ENCODE measurements at regions not wholly inside any gene's neighbourhood (a gene's known extent, or its start where the extent isn't known, plus 50 kb on each side); places are given as distances from the start of the nearest gene placed in this dataset.

DNA sequence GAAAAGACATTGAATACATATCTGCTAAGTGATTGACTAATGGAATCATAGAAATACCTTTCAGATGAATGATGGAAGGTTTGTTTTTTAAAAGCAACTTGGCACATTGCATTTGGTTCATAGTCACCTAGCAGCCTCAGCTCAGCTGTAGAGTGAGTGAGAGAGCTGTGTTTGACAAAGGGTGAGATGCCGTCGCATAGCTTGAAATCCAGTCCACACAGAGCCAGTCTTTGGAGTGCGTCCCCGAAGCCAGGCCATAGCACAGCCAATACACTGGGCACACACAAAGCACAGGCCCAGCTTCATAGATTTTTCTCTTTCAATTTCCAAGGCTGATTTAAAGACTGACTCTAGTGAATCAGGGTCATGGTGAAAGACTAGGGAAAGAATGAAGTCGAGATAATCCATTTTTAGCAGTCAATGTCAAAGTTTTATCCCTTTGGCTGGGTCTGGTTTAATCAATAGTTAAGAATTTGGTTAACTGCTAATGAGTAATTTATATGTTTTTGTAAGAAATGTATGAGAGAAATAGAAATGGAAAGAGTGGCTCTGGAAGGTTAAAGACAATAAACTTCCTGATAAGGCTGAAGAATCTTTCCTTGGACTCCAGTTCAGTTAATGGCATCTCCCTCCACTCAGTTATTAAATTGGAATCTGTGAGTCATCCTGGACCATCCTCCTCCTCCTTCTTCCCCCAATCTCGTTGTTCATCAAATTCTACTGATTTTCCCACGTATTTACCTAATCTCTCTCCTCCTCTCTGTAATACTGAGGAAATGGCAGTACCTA is 101.2 kb upstream of the IRF2BP2 start:
- Histone ChIP-seq H3K4me3 (no peak overlapping the region), H3K9me3 (no peaks in the 10 kb centered on the region), H3K27ac (no peak overlapping the region), H3K4me1 (peaks cover 0 to 5% of the 10 kb centered on the region in 2 donors), H3K36me3 (no peaks in the 10 kb centered on the region), H3K27me3 (no peaks in the 10 kb centered on the region)
- no peak for TF ChIP-seq CTCF (IDR thresholded peaks at IDR 0.05)
- intact Hi-C loops (cut with DNase I; ENCODE audit: low total_unique reads) = no loop called here
- DNase-seq = no peak

DNA sequence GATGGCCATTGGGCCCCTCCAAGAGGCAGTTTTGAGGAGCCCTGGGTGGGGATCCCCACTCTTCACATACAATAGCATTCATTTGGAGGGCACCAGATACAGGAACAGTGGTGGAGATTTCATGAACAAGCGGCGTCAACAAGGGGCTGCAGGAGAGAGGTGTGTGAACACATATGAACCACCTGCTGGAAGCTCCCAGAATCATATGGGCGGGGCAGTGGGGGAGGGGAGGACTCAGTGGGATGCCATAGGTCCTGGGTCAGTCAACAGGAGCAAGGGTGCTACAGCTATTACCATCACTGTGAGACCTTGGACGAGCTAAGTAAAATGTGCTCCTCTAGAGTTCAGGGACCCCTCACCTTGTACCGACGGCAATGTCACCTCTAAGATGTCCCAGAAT is 100.4 kb upstream of the IRF2BP2 start:
- no peak for DNase-seq
- no peaks in the 10 kb centered on the region for H3K27me3 ChIP-seq

DNA sequence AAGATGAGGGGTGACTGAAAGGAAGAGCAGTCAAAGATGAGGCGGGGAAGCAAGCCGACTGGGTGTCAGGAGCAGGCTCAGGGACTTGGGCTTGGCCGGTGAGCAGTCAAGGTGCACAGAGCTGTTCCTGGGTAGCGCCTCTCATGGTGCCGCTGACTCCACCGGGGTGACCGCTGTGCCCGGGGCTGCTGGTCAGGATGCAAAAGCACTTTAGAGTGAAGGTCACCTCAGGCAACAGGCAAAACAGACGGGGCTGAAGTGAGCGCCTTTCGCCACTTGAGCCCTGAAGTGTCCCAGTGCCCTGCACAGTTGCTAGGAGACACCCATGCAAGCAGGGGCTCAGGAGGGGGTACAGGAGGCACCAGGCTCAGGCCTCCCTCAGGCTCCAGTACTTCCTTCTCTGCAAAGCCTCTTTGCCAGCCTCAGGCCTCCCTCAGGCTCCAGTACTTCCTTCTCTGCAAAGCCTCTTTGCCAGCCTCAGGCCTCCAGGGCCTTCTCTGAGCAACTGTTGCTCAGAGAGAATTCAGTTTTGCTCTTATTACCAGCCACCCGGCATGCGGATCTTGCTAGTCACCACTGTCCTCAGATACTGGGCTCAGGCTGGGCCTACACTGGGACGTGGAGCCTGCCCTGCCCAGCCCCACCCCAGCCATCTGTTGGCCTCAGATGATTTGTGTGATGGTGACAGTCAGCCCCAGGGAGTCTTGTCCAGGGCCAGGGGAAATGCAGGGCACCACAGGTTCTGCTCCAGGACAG is 99.7 kb upstream of the IRF2BP2 start:
- Histone ChIP-seq H3K27ac (no peak overlapping the region), H3K27me3 (no peaks in the 10 kb centered on the region), H3K4me1 (no peaks in the 10 kb centered on the region), H3K36me3 (no peaks in the 10 kb centered on the region), H3K4me3 (no peak overlapping the region), H3K9me3 (no peaks in the 10 kb centered on the region)
- no peak for DNase-seq
- TF ChIP-seq POLR2A (IDR thresholded peaks at IDR 0.05) = no peak
- no peak for TF ChIP-seq CTCF (IDR thresholded peaks at IDR 0.05)
- intact Hi-C loops (cut with DNase I; ENCODE audit: low total_unique reads) = no loop called here

More for the DNA sequence above, 100.4 kb upstream of the IRF2BP2 start:
- no peak for TF ChIP-seq CTCF (IDR thresholded peaks at IDR 0.05)
- TF ChIP-seq POLR2A (IDR thresholded peaks at IDR 0.05) = no peak
- intact Hi-C loops (cut with DNase I; ENCODE audit: low total_unique reads) = no loop called here
- Histone ChIP-seq H3K36me3 (no peaks in the 10 kb centered on the region), H3K4me1 (peaks cover 0 to 2% of the 10 kb centered on the region in 2 donors), H3K9me3 (no peaks in the 10 kb centered on the region), H3K27ac (no peak overlapping the region), H3K4me3 (no peak overlapping the region)

DNA sequence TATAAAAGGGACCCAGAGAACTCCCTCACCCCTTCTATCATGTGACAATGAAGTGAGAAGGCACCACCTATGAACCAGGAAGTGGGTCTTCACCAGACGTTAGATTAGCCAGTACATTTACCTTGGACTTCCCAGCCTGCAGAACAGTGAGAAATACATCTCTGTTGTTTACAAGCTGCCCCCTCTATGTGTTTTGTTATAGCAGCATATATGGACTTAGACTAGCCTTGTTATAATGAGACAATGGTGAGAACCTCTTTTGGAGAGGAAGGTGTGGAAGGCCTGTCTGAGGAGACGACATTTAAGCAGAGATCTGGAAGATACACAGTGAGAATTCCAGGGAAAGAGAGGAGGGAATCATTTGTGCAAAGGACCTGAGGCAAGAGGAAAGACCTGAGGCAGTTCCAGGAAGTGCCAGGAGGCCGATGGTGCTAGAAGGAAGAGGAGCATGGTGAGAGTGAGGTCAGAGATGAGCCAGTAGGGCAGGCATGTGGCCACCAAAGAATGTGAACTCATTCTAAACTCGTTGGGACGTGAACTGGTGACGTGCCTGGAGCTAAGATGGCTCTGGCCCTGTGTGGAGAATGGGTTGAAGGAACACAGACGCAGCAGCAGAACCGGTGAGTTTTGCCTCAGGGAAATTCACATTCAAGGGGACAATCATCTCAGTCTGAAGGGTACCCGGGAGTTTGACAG is 98.9 kb upstream of the IRF2BP2 start:
- H3K9me3 ChIP-seq = no peaks in the 10 kb centered on the region
- H3K36me3 ChIP-seq = no peaks in the 10 kb centered on the region
- H3K27ac ChIP-seq = no peak overlapping the region
- no peaks in the 10 kb centered on the region for H3K27me3 ChIP-seq
- no peak overlapping the region for H3K4me3 ChIP-seq
- H3K4me1 ChIP-seq = no peaks in the 10 kb centered on the region
- no peak for TF ChIP-seq POLR2A (IDR thresholded peaks at IDR 0.05)
- no peak for TF ChIP-seq CTCF (IDR thresholded peaks at IDR 0.05)
- intact Hi-C loops (cut with DNase I; ENCODE audit: low total_unique reads) = no loop called here
- DNase-seq = no peak

GRCh38 chr1:234707641-234708040 is 97.7 kb upstream of the IRF2BP2 start:
- Histone ChIP-seq H3K27me3 (no peaks in the 10 kb centered on the region), H3K4me1 (no peaks in the 10 kb centered on the region), H3K27ac (no peak overlapping the region), H3K36me3 (no peaks in the 10 kb centered on the region), H3K9me3 (no peaks in the 10 kb centered on the region), H3K4me3 (no peak overlapping the region)
- DNase-seq = no peak
- TF ChIP-seq CTCF (IDR thresholded peaks at IDR 0.05) (no peak), POLR2A (IDR thresholded peaks at IDR 0.05) (no peak)
- intact Hi-C loops (cut with DNase I; ENCODE audit: low total_unique reads) = no loop called here

All from uterus (tissue), 3 donors.